Mammary epithelial cell (primary cell): ENCODE measurements at regions not wholly inside any gene's neighbourhood (a gene's known extent, or its start where the extent isn't known, plus 50 kb on each side); places are given as distances from the start of the nearest gene placed in this dataset.

Experiments
- CTCF ChIP-seq, 2 donors: IDR thresholded peaks in 1 of 2; conservative IDR thresholded peaks in 1 of 2; 2 replicates each; pipeline ENCODE4 v1.5.1; 2011 to 2012; ENCODE audit warnings: inconsistent platforms in 2 of 2, low read length in 2 of 2, mild to moderate bottlenecking in 2 of 2, control low read depth in 1 of 2, low read depth in 1 of 2; ENCODE audit not compliant: insufficient read depth in 1 of 2; ENCODE audit errors: extremely low read depth in 1 of 2
- EZH2 ChIP-seq: IDR thresholded peaks from 2 replicates; pipeline ENCODE4 v1.6.1; 2012; ENCODE audit warnings: low read length, inconsistent platforms, borderline replicate concordance

- no peak for TF ChIP-seq CTCF (conservative IDR thresholded peaks at IDR 0.05 in 1 of 2, IDR thresholded peaks at IDR 0.05 in 1 of 2; ENCODE audit: extremely low read depth in 1 of 2, insufficient read depth in 1 of 2, low read depth in 1 of 2, low read length in 2 of 2)
- no peak for TF ChIP-seq EZH2
Measured at GRCh38 chr7:68180761-68181160, 1184.1 kb downstream of the TYW1 start.
